ENCODE measurements at regions not wholly inside any gene's neighbourhood (a gene's known extent, or its start where the extent isn't known, plus 50 kb on each side); places are given as distances from the start of the nearest gene placed in this dataset.

- Histone ChIP-seq H3K4me2 (ENCODE audit: insufficient read depth in 1 of 2, low read depth in 2 of 2, low read length in 2 of 2) (no peak overlapping the region), H2BK15ac (ENCODE audit: low read length) (no peak overlapping the region), H2BK12ac (ENCODE audit: low read depth, low read length) (no peak overlapping the region), H3K79me2 (ENCODE audit: control insufficient read depth in 1 of 2, insufficient read depth in 2 of 2, low read length in 2 of 2) (no peaks in the 10 kb centered on the region), H2BK5ac (ENCODE audit: low read depth, low read length) (no peak overlapping the region), H3K4ac (replicated peaks; ENCODE audit: insufficient read length, low read depth, low read length) (no peak overlapping the region), H3K9ac (replicated peaks in 1 of 4; ENCODE audit: extremely low read depth in 1 of 4, low read depth in 3 of 4, low read length in 3 of 4) (no peak overlapping the region), H3K23ac (ENCODE audit: insufficient read length) (no peak overlapping the region), H2BK20ac (ENCODE audit: low read length) (no peak overlapping the region), H3K27ac (ENCODE audit: low read depth, low read length) (no peak overlapping the region), H3K9me3 (ENCODE audit: insufficient read depth in 2 of 2, low read depth in 1 of 2, low read length in 1 of 2) (peaks cover 12 to 14% of the 10 kb centered on the region in 2 experiments; a peak in 3 of 4 replicates), H4K20me1 (replicated peaks in 1 of 2; ENCODE audit: control insufficient read depth in 1 of 2, insufficient read depth in 2 of 2, low read length in 2 of 2) (no peaks in the 10 kb centered on the region), H2AK5ac (ENCODE audit: low read depth, low read length) (no peak overlapping the region), H3K14ac (ENCODE audit: insufficient read length) (no peak overlapping the region), H3K4me3 (ENCODE audit: extremely low read depth in 1 of 4, insufficient read depth in 2 of 4, low read depth in 3 of 4, low read length in 4 of 4) (no peak overlapping the region), H3K23me2 (ENCODE audit: low read depth, low read length) (no peaks in the 10 kb centered on the region), H3K56ac (replicated peaks; ENCODE audit: insufficient read length, low read depth, low read length) (no peak overlapping the region), H2BK120ac (replicated peaks; ENCODE audit: low read depth, low read length) (no peak overlapping the region), H3K36me3 (ENCODE audit: control insufficient read depth in 2 of 4, insufficient read depth in 4 of 4, low read length in 3 of 4) (no peaks in the 10 kb centered on the region), H3K4me1 (replicated peaks in 1 of 4; ENCODE audit: control insufficient read depth in 3 of 4, insufficient read depth in 4 of 4, low read length in 3 of 4) (no peaks in the 10 kb centered on the region), H2AFZ (ENCODE audit: low read length) (no peak overlapping the region), H3K79me1 (ENCODE audit: low read depth, low read length) (no peaks in the 10 kb centered on the region), H3K18ac (ENCODE audit: extremely low read depth, low read length) (no peak overlapping the region), H4K5ac (ENCODE audit: insufficient read length, low read depth, low read length) (no peak overlapping the region), H4K91ac (replicated peaks; ENCODE audit: insufficient read length, low read length) (no peak overlapping the region), H3K27me3 (replicated peaks in 1 of 4; ENCODE audit: control insufficient read depth in 3 of 4, extremely low read depth in 1 of 4, insufficient read depth in 3 of 4, low read length in 3 of 4) (no peaks in the 10 kb centered on the region), H4K8ac (ENCODE audit: extremely low read depth, insufficient read depth, low read length) (no peak overlapping the region)
- FAIRE-seq (no peak), DNase-seq (ENCODE audit: low read depth in 1 of 2, low spot score in 2 of 2) (no peak)
- POLR2A ChIA-PET (ENCODE audit: partially characterized antibody) = no interaction called here
- CTCF ChIA-PET (ENCODE audit: partially characterized antibody) = no interaction called here
- 75% methylated on average over 8 of the region's 9 CpGs; no CpG with 5 or more reads in 1 of the 2 experiments for WGBS, 2 experiments (ENCODE audit: extremely low coverage in 1 of 2, insufficient coverage in 1 of 2, insufficient read length in 1 of 2, insufficient replicate concordance in 2 of 2, low coverage in 1 of 2, low lambda C conversion rate in 2 of 2, missing lambda C conversion rate in 1 of 2)
- TF ChIP-seq USF2 (IDR thresholded peaks at IDR 0.05; ENCODE audit: low read length) (no peak), SIRT6 (IDR thresholded peaks at IDR 0.05; ENCODE audit: low read length) (no peak), ATF3 (IDR thresholded peaks at IDR 0.05; ENCODE audit: insufficient read depth, low read depth, low read length) (no peak), JUND (IDR thresholded peaks at IDR 0.05; ENCODE audit: low read length) (no peak), EZH2 (IDR thresholded peaks at IDR 0.05; ENCODE audit: low read depth, low read length, severe bottlenecking) (no peak), JUN (IDR thresholded peaks at IDR 0.05; ENCODE audit: low read depth, low read length) (no peak), RBBP5 (IDR thresholded peaks at IDR 0.05; ENCODE audit: borderline replicate concordance, low read depth, low read length) (no peak), FOSL1 (IDR thresholded peaks at IDR 0.05; ENCODE audit: insufficient read depth, low read depth, low read length) (no peak), GABPA (IDR thresholded peaks at IDR 0.05; ENCODE audit: borderline replicate concordance, insufficient read depth, low read length) (no peak), TBP (IDR thresholded peaks at IDR 0.05; ENCODE audit: low read depth, low read length) (no peak), RFX5 (IDR thresholded peaks at IDR 0.05; ENCODE audit: borderline replicate concordance, low read depth, low read length) (no peak), KDM1A (IDR thresholded peaks at IDR 0.05; ENCODE audit: borderline replicate concordance, low read length) (no peak), SIX5 (IDR thresholded peaks at IDR 0.05; ENCODE audit: low read depth, low read length) (no peak)
Observed at GRCh38 chr9:93896496-93897033, 58.6 kb downstream of the BARX1 start.
